Endothelial cell of umbilical vein (primary cell): ENCODE measurements at regions not wholly inside any gene's neighbourhood (a gene's known extent, or its start where the extent isn't known, plus 50 kb on each side); places are given as distances from the start of the nearest gene placed in this dataset.

Experiments
- BruUV-seq: library from RNA; stranded (reverse); fragments of 400-500 nt; replicated peaks from 2 replicates; lab custom pipeline; 2021; lab: Mats Ljungman, UMichigan
- CTCF ChIA-PET: fragments of 300-600, 350-600 bp; sonication (Branson Sonifier 250); formaldehyde crosslinking; loops from one replicate; lab custom pipeline; 2021; ENCODE audit warnings: antibody characterized with exemption, inconsistent platforms; lab: Charles Lee
- POLR2A ChIA-PET: fragments of 300-600, 350-600 bp; sonication (Branson Sonifier 250); formaldehyde crosslinking; loops from one replicate; lab custom pipeline; 2021; ENCODE audit warnings: antibody characterized with exemption, inconsistent platforms; lab: Charles Lee
- DNase-seq: peaks from one replicate; pipeline ENCODE4 v3.0.0-alpha.2; 2011; ENCODE audit warnings: low read depth, low spot score
- FAIRE-seq: peaks from 2 replicates; lab custom pipeline; 2011; peaks lifted over from hg19 to GRCh38; lab: Jason Lieb, UNC
- H2AFZ ChIP-seq: 2 replicates; pipeline ENCODE4 v1.6.0; 2012; ENCODE audit warnings: low read depth, low read length, control low read depth, inconsistent platforms
- H3K27ac ChIP-seq: 2 replicates; pipeline ENCODE4 v1.5.1; 2011; ENCODE audit warnings: low read depth, mild to moderate bottlenecking, control low read depth, low read length, moderate library complexity; ENCODE audit not compliant: insufficient read depth
- H3K27me3 ChIP-seq, 2 experiments: 2 replicates each; pipeline versions ENCODE4 v1.6.0 to v1.6.1; 2011; ENCODE audit warnings: low read length in 2 of 2, mixed read lengths in 1 of 2; ENCODE audit not compliant: control insufficient read depth in 2 of 2, insufficient read depth in 2 of 2
- H3K36me3 ChIP-seq, 2 experiments: 2 replicates in 1 of 2; 3 replicates in 1 of 2; pipeline ENCODE4 v1.5.1; 2011; ENCODE audit warnings: low read length in 2 of 2, mild to moderate bottlenecking in 1 of 2, moderate library complexity in 1 of 2; ENCODE audit not compliant: control insufficient read depth in 2 of 2, insufficient read depth in 2 of 2; ENCODE audit errors: extremely low read depth in 1 of 2
- H3K4me1 ChIP-seq: 3 replicates; pipeline ENCODE4 v1.5.1; 2011; ENCODE audit warnings: mild to moderate bottlenecking, low read length; ENCODE audit not compliant: control insufficient read depth, insufficient read depth; ENCODE audit errors: extremely low read depth
- H3K4me2 ChIP-seq: 2 replicates; pipeline ENCODE4 v1.6.1; 2011; ENCODE audit warnings: low read length, control low read depth, mixed read lengths; ENCODE audit not compliant: insufficient read depth
- H3K4me3 ChIP-seq, 3 experiments: fragments of 200-600 bp in 1 of 3; sonication (generic), shearing (Covaris generic) in 1 of 3; replicated peaks in 1 of 3; 2 replicates each; pipeline ENCODE4 v1.5.1; 2011 to 2016; ENCODE audit warnings: control low read depth in 3 of 3, low read length in 3 of 3, mild to moderate bottlenecking in 2 of 3, inconsistent platforms in 1 of 3, low read depth in 1 of 3, moderate library complexity in 1 of 3; ENCODE audit not compliant: insufficient read depth in 1 of 3
- H3K79me2 ChIP-seq: 2 replicates; pipeline ENCODE4 v1.6.0; 2012; ENCODE audit warnings: low read length, inconsistent platforms; ENCODE audit not compliant: control insufficient read depth, insufficient read depth
- H3K9ac ChIP-seq: replicated peaks from 2 replicates; pipeline ENCODE3; 2011; ENCODE audit warnings: low read length, control low read depth; ENCODE audit not compliant: insufficient read depth; ENCODE audit errors: extremely low read depth
- H3K9me1 ChIP-seq: replicated peaks from 3 replicates; pipeline ENCODE4 v1.6.0; 2011; ENCODE audit warnings: mild to moderate bottlenecking, low read length; ENCODE audit not compliant: control insufficient read depth, insufficient read depth; ENCODE audit errors: extremely low read depth
- H3K9me3 ChIP-seq: replicated peaks from 2 replicates; pipeline ENCODE4 v1.5.1; 2012; ENCODE audit warnings: low read length, inconsistent platforms; ENCODE audit not compliant: control insufficient read depth, insufficient read depth
- H4K20me1 ChIP-seq: replicated peaks from 2 replicates; pipeline ENCODE3; 2011; ENCODE audit warnings: mild to moderate bottlenecking, low read length; ENCODE audit not compliant: control insufficient read depth, insufficient read depth; ENCODE audit errors: extremely low read depth
- EZH2 ChIP-seq: IDR thresholded peaks from 2 replicates; pipeline ENCODE4 v1.6.1; 2012; ENCODE audit warnings: borderline replicate concordance, low read depth, mild to moderate bottlenecking, moderate library complexity, low read length, inconsistent platforms; ENCODE audit not compliant: severe bottlenecking
- FOS ChIP-seq: IDR thresholded peaks from 2 replicates; pipeline ENCODE4 v1.6.1; 2011; ENCODE audit warnings: mild to moderate bottlenecking, low read length, moderate library complexity, borderline replicate concordance; ENCODE audit not compliant: insufficient read depth
- GATA2 ChIP-seq: IDR thresholded peaks from 2 replicates; pipeline ENCODE4 v1.7.0; 2011; ENCODE audit warnings: low read depth, mild to moderate bottlenecking, moderate library complexity, mixed read lengths, low read length; ENCODE audit not compliant: insufficient read length, insufficient read depth
- JUN ChIP-seq: IDR thresholded peaks from 2 replicates; pipeline ENCODE4 v1.6.1; 2011; ENCODE audit warnings: borderline replicate concordance, low read depth; ENCODE audit not compliant: insufficient read length, insufficient read depth
- MYC ChIP-seq: IDR thresholded peaks from one replicate; pipeline ENCODE4 v1.6.1; 2011; ENCODE audit warnings: mild to moderate bottlenecking, low read depth, low read length
- POLR2A ChIP-seq: IDR thresholded peaks from 2 replicates; pipeline ENCODE4 v1.6.1; 2012; ENCODE audit warnings: low read depth, mild to moderate bottlenecking, control low read depth, low read length
- POLR2AphosphoS5 ChIP-seq: IDR thresholded peaks from 2 replicates; pipeline ENCODE4 v1.6.1; 2012; ENCODE audit warnings: low read depth, mild to moderate bottlenecking, control low read depth, low read length, moderate library complexity; ENCODE audit not compliant: insufficient read depth
- dilution Hi-C: fragments of 300-500 bp; cut with MboI; formaldehyde crosslinking; loops from one replicate; pipeline ENCODE4 v1.15.0; 2019; ENCODE audit warnings: low sequenced_read_pairs; ENCODE audit not compliant: extremely low pct_ligation_motif_present
- intact Hi-C: fragments of 100-400 bp; cut with micrococcal nuclease; formaldehyde crosslinking; loops from one replicate; pipeline ENCODE4 v1.10.0; 2022
- TF ChIP-seq, protein P1 (sequence below), 2 donors: IDR thresholded peaks; 1 replicate in 1 of 2; 2 replicates in 1 of 2; pipeline ENCODE4 v1.5.1; 2011; ENCODE audit warnings: low read length in 2 of 2, mild to moderate bottlenecking in 2 of 2, moderate library complexity in 2 of 2, control low read depth in 1 of 2, inconsistent platforms in 1 of 2, low read depth in 1 of 2; ENCODE audit not compliant: insufficient read depth in 1 of 2; ENCODE audit errors: extremely low read depth in 1 of 2
- TF ChIP-seq, protein P2 (sequence below): IDR thresholded peaks from 2 replicates; pipeline ENCODE4 v1.6.1; 2011; ENCODE audit not compliant: insufficient read depth, insufficient read length

DNA sequence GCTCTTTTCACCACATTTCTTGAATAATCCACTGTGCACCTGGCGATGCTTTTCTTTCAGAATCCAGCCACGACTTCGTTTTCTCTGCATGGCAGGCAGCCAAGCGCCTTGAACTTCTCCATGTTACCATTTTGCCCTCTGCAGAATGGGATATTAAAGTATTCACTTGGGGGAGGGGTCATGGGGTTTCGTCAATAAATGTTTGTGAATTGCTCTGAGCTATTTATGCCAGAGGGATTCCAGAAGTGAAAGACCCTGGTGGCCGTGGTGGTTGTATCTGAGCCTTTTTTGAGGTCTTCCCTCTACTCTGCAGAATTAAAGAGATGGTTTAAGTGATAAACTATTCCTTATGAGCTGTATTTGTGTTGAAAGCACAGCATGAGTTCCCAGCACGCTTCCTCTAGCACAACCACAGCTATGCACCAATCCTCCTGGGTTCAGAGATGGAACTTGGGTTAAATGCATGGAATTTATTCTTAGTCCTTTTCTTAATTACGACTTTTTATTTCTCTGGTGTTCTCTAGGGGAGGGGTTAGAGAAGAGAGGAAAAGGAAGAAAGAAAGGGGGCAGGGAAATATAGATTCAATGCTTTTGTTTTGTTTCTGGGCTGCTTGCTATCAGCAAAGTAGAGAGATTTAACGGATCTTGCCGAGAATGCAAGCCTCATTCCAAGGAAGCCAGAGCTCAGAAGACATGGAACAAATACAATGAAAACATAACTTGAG lies 478.2 kb upstream of the TNC start:
- H3K9me1 ChIP-seq, result no peaks in the 10 kb centered on the region
- H3K9ac ChIP-seq, result no peak overlapping the region
- no peaks in the 10 kb centered on the region for H4K20me1 ChIP-seq
- H3K36me3 ChIP-seq, result no peaks in the 10 kb centered on the region
- FAIRE-seq, result no peak
- dilution Hi-C loops (no loop called here), intact Hi-C loops (no loop called here)
- POLR2A ChIA-PET, result no interaction called here
- no peak overlapping the region for H2AFZ ChIP-seq
- H3K79me2 ChIP-seq, result no peaks in the 10 kb centered on the region
- DNase-seq, result no peak
- H3K4me2 ChIP-seq, result no peak overlapping the region
- peaks cover 3% of the 10 kb centered on the region for H3K4me1 ChIP-seq
- CTCF ChIA-PET, result interaction anchor here (0.5 kb wide), 1 partner anchor 11 kb away, joined by 4 read pairs; no protein-coding TSS in a partner anchor
- no peak overlapping the region for H3K4me3 ChIP-seq
- H3K9me3 ChIP-seq, result no peaks in the 10 kb centered on the region
- BruUV-seq, result no TSS peak
- H3K27me3 ChIP-seq, result peaks cover 0 to 5% of the 10 kb centered on the region in 2 experiments
- TF ChIP-seq, protein P1, sequence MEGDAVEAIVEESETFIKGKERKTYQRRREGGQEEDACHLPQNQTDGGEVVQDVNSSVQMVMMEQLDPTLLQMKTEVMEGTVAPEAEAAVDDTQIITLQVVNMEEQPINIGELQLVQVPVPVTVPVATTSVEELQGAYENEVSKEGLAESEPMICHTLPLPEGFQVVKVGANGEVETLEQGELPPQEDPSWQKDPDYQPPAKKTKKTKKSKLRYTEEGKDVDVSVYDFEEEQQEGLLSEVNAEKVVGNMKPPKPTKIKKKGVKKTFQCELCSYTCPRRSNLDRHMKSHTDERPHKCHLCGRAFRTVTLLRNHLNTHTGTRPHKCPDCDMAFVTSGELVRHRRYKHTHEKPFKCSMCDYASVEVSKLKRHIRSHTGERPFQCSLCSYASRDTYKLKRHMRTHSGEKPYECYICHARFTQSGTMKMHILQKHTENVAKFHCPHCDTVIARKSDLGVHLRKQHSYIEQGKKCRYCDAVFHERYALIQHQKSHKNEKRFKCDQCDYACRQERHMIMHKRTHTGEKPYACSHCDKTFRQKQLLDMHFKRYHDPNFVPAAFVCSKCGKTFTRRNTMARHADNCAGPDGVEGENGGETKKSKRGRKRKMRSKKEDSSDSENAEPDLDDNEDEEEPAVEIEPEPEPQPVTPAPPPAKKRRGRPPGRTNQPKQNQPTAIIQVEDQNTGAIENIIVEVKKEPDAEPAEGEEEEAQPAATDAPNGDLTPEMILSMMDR (IDR thresholded peaks at IDR 0.05; ENCODE audit: extremely low read depth in 1 of 2, insufficient read depth in 1 of 2, low read depth in 1 of 2, low read length in 2 of 2), result no peak
- no peak for TF ChIP-seq POLR2A
- TF ChIP-seq JUN, result no peak
- no peak for TF ChIP-seq POLR2AphosphoS5
- no peak for TF ChIP-seq MYC
- TF ChIP-seq GATA2, result no peak
- TF ChIP-seq FOS, result no peak
- TF ChIP-seq EZH2, result no peak
- TF ChIP-seq, protein P2, sequence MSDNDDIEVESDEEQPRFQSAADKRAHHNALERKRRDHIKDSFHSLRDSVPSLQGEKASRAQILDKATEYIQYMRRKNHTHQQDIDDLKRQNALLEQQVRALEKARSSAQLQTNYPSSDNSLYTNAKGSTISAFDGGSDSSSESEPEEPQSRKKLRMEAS, result no peak
- H3K27ac ChIP-seq, result no peak overlapping the region
